A673 (cell line): ENCODE measurements at regions not wholly inside any gene's neighbourhood (a gene's known extent, or its start where the extent isn't known, plus 50 kb on each side); places are given as distances from the start of the nearest gene placed in this dataset.

ENCODE experiments used
- CTCF ChIP-seq: fragments of 300-800, 200-600 bp; sonication (generic); conservative IDR thresholded peaks from 2 replicates; pipeline ENCODE4 v1.5.1; 2017; ENCODE audit warnings: low read depth, mild to moderate bottlenecking, antibody characterized with exemption, low read length, moderate library complexity, mixed read lengths
- EZH2 ChIP-seq: fragments of 200-600 bp; sonication (generic); IDR thresholded peaks from 2 replicates; pipeline ENCODE4 v1.6.1; 2017; ENCODE audit warnings: borderline replicate concordance, low read depth, mild to moderate bottlenecking, mixed read lengths, antibody characterized with exemption, low read length; ENCODE audit not compliant: poor library complexity, severe bottlenecking

DNA sequence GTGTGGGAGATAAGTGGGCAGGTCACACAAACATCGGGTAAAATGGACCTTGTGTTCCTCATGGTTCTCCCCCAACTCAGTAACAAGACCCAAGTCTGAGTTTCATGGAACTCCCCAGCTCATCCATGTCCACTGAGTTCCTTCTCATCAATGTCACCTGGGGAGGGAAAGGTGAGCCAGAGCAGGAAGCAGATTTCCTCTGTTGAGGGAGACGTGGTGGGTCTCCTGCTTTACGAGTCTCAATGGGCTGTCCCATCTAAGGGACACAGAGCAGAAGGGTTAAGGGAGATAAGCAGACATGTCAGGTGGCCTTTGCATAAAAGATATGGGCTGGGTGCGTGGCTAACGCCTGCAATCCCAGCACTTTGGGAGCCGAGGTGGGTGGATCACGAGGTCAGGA lies 56.5 kb upstream of the SORCS3 start:
- TF ChIP-seq CTCF (no peak), EZH2 (no peak)
